SW480 (cell line): ENCODE measurements at regions not wholly inside any gene's neighbourhood (a gene's known extent, or its start where the extent isn't known, plus 50 kb on each side); places are given as distances from the start of the nearest gene placed in this dataset.

Experiments
- DNase-seq: peaks from one replicate; pipeline ENCODE4 v3.0.0-alpha.2; 2016; ENCODE audit warnings: low spot score

DNA sequence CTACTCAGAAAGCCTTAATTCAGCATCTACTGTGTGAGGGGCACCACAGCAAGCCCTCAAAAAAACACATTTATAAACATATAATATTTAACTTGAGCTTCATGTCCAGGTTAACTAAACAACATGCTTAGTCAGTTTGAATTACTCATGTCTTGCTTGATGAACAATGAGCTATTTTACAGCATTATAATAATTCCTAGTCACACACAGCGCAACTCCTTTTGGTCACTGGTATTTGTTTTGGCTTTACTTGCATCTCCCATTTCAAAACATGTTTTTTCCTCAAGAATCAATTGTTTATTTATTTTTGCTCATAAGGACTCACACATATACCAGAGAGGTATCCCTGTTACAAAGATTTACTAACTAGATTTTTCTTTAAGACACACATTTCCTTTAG, 616.7 kb upstream of the DAB2 start:
- DNase-seq: no peak

DNA sequence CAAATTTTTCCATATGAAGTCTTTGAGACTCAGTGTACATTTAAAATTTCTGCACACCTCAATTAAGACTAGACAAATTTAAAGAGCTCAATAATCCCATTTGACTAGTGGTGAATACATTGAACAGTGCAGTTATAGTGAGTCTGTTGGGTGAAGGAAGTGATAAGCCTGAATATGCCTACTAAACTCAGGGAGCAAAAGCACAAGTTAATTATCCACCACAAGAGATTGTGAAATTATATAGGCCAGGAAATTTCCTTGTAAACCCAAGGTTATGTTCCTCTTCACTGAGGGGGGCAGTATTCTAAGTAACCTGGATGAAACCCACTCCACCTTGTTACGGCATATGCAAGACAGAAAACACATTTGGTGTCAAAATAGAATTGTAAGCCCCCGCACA, 612.9 kb upstream of the DAB2 start:
- no peak for DNase-seq

GRCh38 chr5:40034441-40034840, 609.7 kb upstream of the DAB2 start:
- DNase-seq: no peak

GRCh38 chr5:40033411-40033810, 608.6 kb upstream of the DAB2 start:
- peak; percentile 43 for DNase-seq

- no peak for DNase-seq
Observed at GRCh38 chr5:40033009-40033408, 608.2 kb upstream of the DAB2 start.

GRCh38 chr5:40030661-40031060, 605.9 kb upstream of the DAB2 start:
- DNase-seq: no peak

DNA sequence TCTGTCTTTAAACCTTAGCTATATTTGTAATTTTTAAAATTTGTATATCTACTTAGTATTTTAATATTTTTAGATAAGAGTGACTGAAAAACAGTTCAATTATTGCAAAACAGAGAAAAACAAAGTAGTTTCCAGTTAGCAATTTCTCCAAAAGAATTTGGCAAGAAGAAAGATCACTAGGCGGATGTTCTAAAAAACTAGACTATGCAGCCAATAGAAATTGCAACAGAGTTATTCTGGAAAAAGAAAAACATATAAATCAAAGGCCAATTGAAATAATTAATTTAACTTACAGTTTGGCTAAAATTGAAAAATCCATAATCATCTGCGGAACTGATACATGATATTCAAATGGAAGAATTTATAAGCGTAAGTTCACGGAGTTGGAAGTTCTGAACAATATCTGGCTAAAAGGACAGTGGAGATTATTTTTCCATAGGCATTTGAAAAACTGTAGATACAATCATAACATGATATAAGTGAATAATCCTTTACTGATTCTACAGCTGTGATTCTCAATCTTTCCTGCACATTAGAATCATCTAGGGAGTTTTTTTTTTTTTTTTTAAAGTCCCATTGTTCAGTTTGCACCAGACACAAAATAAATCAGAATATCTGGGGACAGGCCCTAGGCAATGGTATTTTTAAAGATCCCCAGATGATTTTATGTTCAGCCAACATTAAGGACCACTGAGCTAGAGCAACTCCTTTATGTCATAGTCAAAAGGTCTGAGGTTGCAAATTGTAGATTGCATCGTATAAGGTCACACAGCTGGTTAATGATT, 605.1 kb upstream of the DAB2 start:
- DNase-seq: no peak

- DNase-seq: no peak
Observed at GRCh38 chr5:40027400-40027799, 602.6 kb upstream of the DAB2 start.

- DNase-seq: no peak
Observed at GRCh38 chr5:40025586-40025985, 600.8 kb upstream of the DAB2 start.

DNA sequence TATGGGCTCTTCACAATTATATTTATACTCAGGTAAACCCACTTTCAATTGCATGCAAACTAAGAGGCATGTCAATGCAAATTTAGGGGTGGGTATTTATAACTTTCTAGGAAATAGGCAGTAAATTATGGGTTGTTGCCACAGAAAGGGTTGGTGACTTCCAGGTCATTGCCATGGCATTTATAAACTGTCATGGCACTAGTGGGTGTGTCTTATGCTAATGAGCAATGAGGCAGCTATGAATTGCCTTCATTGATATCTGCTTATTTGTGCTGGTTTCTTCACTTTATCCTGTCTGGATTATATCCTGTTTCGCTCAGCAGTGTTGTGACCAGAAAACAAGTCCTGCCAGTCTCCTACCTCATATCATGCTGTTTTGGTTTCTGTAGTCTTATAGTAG, 597.3 kb upstream of the DAB2 start:
- no peak for DNase-seq

DNA sequence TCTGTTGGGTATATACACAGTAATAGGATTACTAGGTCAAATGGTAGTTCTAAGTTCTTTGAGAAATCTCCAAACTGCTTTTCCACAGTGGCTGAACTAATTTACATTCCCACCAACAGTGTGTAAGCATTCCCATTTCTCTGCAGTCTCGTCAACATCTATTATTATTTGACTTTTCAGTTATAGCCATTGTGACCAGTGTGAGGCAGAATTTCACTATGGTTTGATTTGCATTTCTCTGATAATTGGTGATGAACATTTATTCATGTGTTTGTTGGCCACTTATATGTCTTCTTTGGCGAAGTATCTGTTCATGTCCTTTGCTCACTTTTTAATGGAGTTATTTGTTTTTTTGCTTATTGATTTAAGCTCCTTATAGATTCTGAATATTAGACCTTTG, 596.2 kb upstream of the DAB2 start:
- DNase-seq: no peak

DNA sequence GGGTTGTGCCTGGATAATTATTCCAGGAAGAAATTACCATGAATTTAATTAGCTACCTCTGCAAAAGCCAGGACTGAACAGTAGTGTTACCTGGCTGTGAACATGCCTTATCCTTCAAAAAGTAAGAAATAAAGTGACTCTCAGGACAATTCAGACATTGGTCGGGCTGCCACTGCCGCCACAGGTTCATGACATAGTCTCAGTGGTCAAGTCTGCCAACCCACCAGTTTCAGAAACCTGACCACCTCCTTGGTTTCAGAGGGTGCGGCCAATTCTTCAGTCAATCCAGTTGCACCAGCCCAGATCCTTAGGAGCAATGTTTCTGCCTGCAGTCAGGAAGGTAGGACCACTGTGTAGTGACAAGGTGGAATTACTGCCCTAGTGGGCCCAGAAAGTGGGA, 593.1 kb upstream of the DAB2 start:
- no peak for DNase-seq

DNA sequence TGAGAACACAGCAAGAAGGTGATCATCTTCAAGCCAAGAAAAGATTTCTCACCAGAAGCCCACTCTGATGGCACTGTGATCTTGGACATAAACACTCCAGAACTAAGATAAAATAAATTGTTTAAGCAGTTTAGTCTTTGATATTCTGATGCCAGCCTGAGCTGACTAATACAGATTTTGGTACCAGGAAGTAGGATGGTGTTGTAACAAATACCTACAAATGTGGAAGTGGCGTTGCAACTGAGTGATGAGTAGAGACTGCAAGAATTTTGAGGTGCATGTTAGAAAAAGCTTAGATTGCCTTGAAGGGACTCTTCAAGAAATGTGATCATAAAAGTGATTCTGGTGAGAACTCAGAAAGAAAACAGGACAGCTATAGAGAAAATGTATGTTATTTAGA, 592.4 kb upstream of the DAB2 start:
- no peak for DNase-seq

DNA sequence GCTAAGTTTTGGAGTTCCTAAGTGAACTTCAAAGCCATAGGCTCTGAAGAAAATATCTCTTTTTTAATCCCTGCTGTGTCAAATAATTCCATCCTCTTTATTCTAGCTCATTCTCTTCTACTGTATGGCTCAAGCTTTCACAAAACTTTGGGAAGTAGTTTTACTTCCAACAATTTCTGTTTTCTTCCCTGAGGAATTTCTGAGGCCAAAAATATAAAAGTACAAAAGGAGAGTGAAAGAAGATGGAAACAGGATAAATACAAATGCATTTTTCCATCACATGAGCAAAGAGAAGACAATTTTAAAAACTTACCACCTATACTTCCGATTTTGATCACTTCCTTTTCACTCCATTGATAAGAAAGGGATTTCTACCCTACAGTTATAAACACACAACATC, 585.7 kb upstream of the DAB2 start:
- no peak for DNase-seq

DNA sequence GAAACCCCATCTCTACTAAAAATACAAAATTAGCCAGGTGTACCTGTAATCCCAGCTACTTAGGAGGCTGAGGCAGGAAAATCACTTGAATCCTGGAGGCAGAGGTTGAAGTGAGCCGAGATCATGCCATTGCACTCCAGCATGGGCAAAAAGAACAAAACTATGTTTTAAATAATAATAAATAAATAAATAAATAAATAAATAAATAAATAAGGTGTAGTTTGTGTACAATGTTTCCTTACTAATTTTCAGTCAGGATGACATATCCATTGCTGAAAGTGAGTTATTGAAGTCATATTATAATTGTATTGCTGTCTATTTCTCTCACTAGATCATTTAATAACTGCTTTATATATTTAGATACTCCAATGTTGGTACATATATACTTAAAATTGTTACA, 581.5 kb upstream of the DAB2 start:
- DNase-seq: no peak

DNA sequence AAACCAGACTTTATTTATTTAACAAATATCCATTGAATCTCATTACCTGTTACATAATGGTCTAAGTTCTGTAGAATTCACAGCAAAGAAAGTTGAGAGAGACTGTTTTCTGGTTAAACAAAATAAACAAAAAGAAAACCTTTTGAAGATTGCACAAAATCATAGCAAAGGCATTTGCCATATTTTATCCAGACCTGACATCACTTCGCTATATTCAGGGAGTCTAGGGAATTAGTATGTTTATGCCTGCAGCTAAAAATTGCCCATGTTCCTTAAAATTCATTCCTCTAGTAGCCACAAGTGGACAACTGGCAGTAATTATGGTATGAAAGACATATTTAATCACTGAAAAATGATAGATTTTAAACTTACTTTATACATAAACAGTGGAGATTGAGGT, 577.0 kb upstream of the DAB2 start:
- DNase-seq: no peak

GRCh38 chr5:39998518-39998917, 573.7 kb upstream of the DAB2 start:
- DNase-seq: no peak

DNA sequence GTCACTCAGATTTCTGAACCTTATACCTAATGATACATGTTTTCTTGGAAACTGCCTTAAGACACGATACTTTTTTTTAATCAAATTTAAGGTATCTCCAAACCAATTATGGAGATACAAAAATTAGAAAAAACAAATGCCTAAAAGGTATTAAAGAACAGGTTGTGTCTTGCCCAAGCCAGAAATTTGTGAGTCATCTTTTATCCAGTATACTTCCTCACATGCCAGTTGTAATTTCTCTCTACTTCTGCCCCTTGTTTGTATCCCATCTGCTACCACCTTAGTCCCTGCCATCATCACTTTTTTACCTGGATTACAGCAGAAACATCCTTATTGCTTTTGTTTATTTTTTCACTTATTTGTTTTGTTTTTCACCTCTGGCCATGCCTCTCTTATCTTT, 571.2 kb upstream of the DAB2 start:
- no peak for DNase-seq

DNA sequence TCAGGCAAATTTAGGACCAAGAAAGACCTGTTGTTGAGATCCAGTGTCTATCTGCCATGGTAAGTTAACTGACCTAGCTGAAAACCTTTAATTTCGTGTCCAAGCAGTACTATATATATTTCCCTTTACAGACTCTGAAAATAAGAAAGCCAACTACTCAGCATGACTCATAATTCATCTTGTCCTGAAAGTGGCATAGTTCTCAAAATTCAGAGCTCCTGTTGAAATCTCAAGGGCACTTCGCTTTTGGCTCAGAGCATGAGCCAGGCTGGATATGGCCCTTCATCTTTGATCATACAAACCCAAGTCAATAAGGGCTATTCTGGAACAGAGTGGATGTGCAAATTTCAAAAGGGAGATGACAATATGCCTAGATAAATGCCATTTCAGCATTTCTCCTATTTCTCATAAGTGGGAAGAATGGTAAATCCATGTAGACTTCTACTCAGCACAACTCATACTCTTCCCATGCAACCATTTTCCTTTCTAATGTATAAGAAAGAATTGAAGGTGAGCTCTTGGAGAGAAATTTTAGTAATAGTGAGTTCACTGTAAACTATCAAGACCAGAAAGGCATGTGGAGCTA, 567.9 kb upstream of the DAB2 start:
- DNase-seq: no peak

GRCh38 chr5:39986614-39987013, 561.8 kb upstream of the DAB2 start:
- DNase-seq: no peak

- no peak for DNase-seq
Observed at GRCh38 chr5:39980056-39980455, 555.3 kb upstream of the DAB2 start.

GRCh38 chr5:39977066-39977655, 552.4 kb upstream of the DAB2 start:
- no peak for DNase-seq

GRCh38 chr5:39970117-39970798, 545.5 kb upstream of the DAB2 start:
- no peak for DNase-seq
